Smooth muscle cell (in vitro differentiated cells): ENCODE measurements at regions not wholly inside any gene's neighbourhood (a gene's known extent, or its start where the extent isn't known, plus 50 kb on each side); places are given as distances from the start of the nearest gene placed in this dataset.

Source experiments
- DNase-seq: peaks from one replicate; lab custom pipeline; 2025; ENCODE audit not compliant: unreplicated experiment; lab: John Stamatoyannopoulos, UW
- H2AFZ ChIP-seq: fragments of 200-600 bp; sonication (generic); 2 replicates; pipeline ENCODE4 v1.6.0; 2016; ENCODE audit warnings: antibody characterized with exemption, low read depth, mild to moderate bottlenecking
- H3F3A ChIP-seq: fragments of 200-600 bp; sonication (generic); 2 replicates; pipeline ENCODE4 v1.6.0; 2017; ENCODE audit warnings: antibody characterized with exemption, low read depth
- H3K27ac ChIP-seq: fragments of 200-600 bp; sonication (generic); 2 replicates; pipeline ENCODE4 v1.5.1; 2016; ENCODE audit warnings: low read depth, mild to moderate bottlenecking
- H3K27me3 ChIP-seq: fragments of 200-600 bp; sonication (generic); 2 replicates; pipeline ENCODE4 v1.6.1; 2016; ENCODE audit warnings: low read depth, mild to moderate bottlenecking
- H3K36me3 ChIP-seq: fragments of 200-600 bp; sonication (generic); 2 replicates; pipeline ENCODE4 v1.5.1; 2016; ENCODE audit warnings: low read depth
- H3K4me1 ChIP-seq: fragments of 200-600 bp; sonication (generic); 2 replicates; pipeline ENCODE4 v1.5.1; 2016; ENCODE audit warnings: low read depth
- H3K4me2 ChIP-seq: fragments of 200-600 bp; sonication (generic); 2 replicates; pipeline ENCODE4 v1.6.0; 2016; ENCODE audit warnings: mild to moderate bottlenecking
- H3K4me3 ChIP-seq: fragments of 200-600 bp; sonication (generic); 2 replicates; pipeline ENCODE4 v1.5.1; 2016; ENCODE audit warnings: mild to moderate bottlenecking
- H3K79me2 ChIP-seq: fragments of 200-600 bp; sonication (generic); 2 replicates; pipeline ENCODE4 v1.6.0; 2016; ENCODE audit warnings: low read depth, mild to moderate bottlenecking
- H3K9ac ChIP-seq: fragments of 200-600 bp; sonication (generic); 2 replicates; pipeline ENCODE4 v1.6.0; 2016; ENCODE audit warnings: low read depth
- H3K9me3 ChIP-seq: fragments of 200-600 bp; sonication (generic); replicated peaks from 2 replicates; pipeline ENCODE4 v1.5.1; 2016; ENCODE audit warnings: low read depth
- H4K20me1 ChIP-seq: fragments of 200-600 bp; sonication (generic); 2 replicates; pipeline ENCODE4 v1.6.0; 2016; ENCODE audit warnings: low read depth
- CTCF ChIP-seq: fragments of 200-600 bp; sonication (generic); IDR thresholded peaks from 2 replicates; pipeline ENCODE4 v1.5.1; 2017; ENCODE audit warnings: borderline replicate concordance, mild to moderate bottlenecking, antibody characterized with exemption; ENCODE audit not compliant: insufficient read depth, poor library complexity, severe bottlenecking
- WGBS: methylation state at CpG from one replicate; pipeline ENCODE4 v1.1.7; 2016; ENCODE audit warnings: low lambda C conversion rate; 5-methylcytosine and 5-hydroxymethylcytosine counted together

GRCh38 chr20:59469267-59470252, 134.8 kb upstream of the PHACTR3 start:
- no peak overlapping the region for H3K4me2 ChIP-seq
- 79% methylated on average over 34 of the region's 34 CpGs for WGBS

DNA sequence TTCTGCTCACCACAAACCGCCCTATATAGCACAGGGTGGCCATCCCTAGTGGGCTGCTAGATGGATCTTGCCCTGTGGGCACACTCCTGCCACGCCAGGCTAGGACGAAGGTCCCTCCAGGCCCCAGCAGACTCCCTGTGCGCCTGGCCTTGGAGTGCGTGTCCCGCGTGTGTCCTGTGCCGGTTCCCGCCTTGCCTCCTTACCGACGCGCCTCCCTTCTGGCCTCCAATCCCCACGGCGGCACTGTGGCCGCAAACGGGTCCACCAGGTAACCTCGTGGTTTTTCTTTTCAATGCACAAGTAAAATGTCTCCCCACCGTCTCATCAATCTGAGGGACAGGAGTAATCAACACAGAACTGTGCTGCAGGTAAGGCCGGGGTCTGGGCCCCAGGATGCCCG, 133.8 kb upstream of the PHACTR3 start:
- H3K4me1 ChIP-seq = peaks cover 3% of the 10 kb centered on the region
- H3K9me3 ChIP-seq = no peaks in the 10 kb centered on the region
- no peaks in the 10 kb centered on the region for H3K79me2 ChIP-seq
- H3K9ac ChIP-seq = no peak overlapping the region
- no peak overlapping the region for H3K4me2 ChIP-seq
- H3K4me3 ChIP-seq = no peak overlapping the region
- no peaks in the 10 kb centered on the region for H3F3A ChIP-seq
- DNase-seq = no peak
- H3K36me3 ChIP-seq = no peaks in the 10 kb centered on the region
- 96% methylated on average over 20 of the region's 20 CpGs for WGBS
- no peak overlapping the region for H3K27ac ChIP-seq
- peaks cover 3% of the 10 kb centered on the region for H3K27me3 ChIP-seq
- no peak for TF ChIP-seq CTCF
- H4K20me1 ChIP-seq = no peaks in the 10 kb centered on the region
- H2AFZ ChIP-seq = no peak overlapping the region

More at GRCh38 chr20:59469267-59470252, 134.8 kb upstream of the PHACTR3 start:
- Histone ChIP-seq H2AFZ (no peak overlapping the region), H3K79me2 (no peaks in the 10 kb centered on the region), H4K20me1 (no peaks in the 10 kb centered on the region), H3K4me3 (no peak overlapping the region), H3K9ac (no peak overlapping the region), H3K27ac (no peak overlapping the region), H3K9me3 (no peaks in the 10 kb centered on the region), H3K27me3 (peaks cover 6% of the 10 kb centered on the region), H3K36me3 (no peaks in the 10 kb centered on the region), H3F3A (no peaks in the 10 kb centered on the region), H3K4me1 (peaks cover 3% of the 10 kb centered on the region)
- TF ChIP-seq CTCF = no peak
- no peak for DNase-seq

DNA sequence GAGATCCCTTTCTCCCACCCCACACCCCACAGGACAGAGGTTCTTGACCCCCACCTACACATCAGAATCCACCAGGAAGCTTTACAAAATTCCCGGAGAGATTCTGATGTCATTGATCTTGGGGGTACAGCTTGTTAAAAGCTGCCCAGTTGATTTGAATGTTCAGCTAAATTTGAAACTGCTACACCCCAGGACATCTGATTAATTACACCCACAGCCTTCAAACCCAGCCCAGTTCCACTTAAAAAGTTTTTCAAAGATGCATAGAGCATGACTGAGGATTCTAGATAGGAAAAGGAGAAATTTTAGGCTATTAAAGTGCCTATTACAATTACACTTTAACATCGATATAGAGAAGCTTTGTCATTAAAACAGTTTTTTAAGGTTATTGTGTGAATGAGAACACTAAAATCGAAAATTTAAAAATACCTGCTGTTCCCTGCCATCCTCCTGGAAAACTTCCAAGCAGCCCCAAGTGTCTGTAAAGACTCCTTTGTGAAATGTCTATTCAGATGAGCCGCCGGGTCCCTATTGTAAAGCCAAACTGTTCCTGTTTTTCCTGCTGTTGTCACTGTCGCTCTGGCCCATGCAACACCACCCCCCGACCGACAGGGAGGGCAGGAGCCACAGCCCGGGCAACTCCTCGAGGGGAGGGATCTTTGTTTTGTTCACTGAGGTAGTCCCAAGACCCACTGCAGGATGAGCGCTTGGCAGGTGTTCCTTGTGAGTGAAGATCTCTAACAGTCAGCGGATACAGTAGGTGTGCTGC, 132.5 kb upstream of the PHACTR3 start:
- no peak for TF ChIP-seq CTCF
- Histone ChIP-seq H3K27ac (no peak overlapping the region), H2AFZ (no peak overlapping the region), H3K4me3 (no peak overlapping the region), H3K9me3 (no peaks in the 10 kb centered on the region), H3K79me2 (no peaks in the 10 kb centered on the region), H3K9ac (no peak overlapping the region), H3F3A (no peaks in the 10 kb centered on the region), H3K4me2 (no peak overlapping the region), H3K27me3 (peaks cover 3% of the 10 kb centered on the region), H3K36me3 (no peaks in the 10 kb centered on the region), H3K4me1 (peaks cover 3% of the 10 kb centered on the region), H4K20me1 (no peaks in the 10 kb centered on the region)
- DNase-seq = no peak
- 83% methylated on average over 12 of the region's 12 CpGs for WGBS
